ENCODE measurements at regions not wholly inside any gene's neighbourhood (a gene's known extent, or its start where the extent isn't known, plus 50 kb on each side); places are given as distances from the start of the nearest gene placed in this dataset.

DNA sequence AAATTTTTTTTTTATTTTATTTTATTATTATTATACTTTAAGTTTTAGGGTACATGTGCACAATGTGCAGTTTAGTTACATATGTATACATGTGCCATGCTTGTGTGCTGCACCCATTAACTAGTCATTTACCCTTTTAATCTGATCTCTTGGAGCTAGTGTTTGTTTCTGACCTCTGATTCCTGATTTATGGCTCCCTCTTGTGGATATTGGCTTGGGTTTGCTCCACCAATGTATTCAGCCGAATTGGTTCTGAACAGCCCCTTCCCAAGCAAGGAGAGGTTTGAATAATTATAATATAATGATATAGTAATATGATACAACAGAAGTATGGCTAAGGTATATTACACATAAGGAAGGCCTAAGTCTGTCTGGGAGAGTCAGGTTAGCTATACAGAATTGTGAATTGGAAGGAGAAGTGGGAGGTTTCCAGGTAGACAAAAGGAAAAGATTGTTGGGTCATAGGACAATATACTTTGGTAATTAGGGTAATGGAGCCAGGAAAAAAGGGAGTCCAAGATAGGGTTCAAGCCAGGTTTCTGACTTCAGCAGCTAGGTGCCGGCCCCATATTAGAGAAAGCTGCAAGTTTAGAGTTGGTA lies 53.1 kb upstream of the HMCN1 start:
- peaks cover 17 to 24% (median 22%) of the 10 kb centered on the region in 3 donors for H3K4me1 Mint-ChIP-seq
- Histone ChIP-seq H3K9me3 (ENCODE audit: low read length) (no peaks in the 10 kb centered on the region), H3K27me3 (ENCODE audit: insufficient read depth, low read length, poor library complexity, severe bottlenecking) (no peaks in the 10 kb centered on the region), H3K27ac (ENCODE audit: low read depth, low read length) (no peak overlapping the region), H3K4me1 (ENCODE audit: insufficient read depth, low read length) (peaks cover 15% of the 10 kb centered on the region), H3K4me3 (ENCODE audit: low read length) (no peak overlapping the region), H3K36me3 (ENCODE audit: insufficient read depth, low read length) (no peaks in the 10 kb centered on the region)
- H3K27me3 Mint-ChIP-seq = peaks cover 2 to 3% of the 10 kb centered on the region in 2 donors
- no peak overlapping the region for H3K27ac Mint-ChIP-seq
- CTCF ChIA-PET = interaction anchor here (0.8 to 2.9 kb wide), 22 partner anchors 11 to 876 kb away, joined by 3 to 14 read pairs (median 4); partner anchors contain the start of gene IVNS1ABP
- H3K36me3 Mint-ChIP-seq = peaks cover 0 to 3% (median 0%) of the 10 kb centered on the region in 3 donors
- H3K4me3 Mint-ChIP-seq = no peak overlapping the region
- no peaks in the 10 kb centered on the region for H3K9me3 Mint-ChIP-seq
- POLR2A ChIA-PET = interaction anchor here (3.0 kb wide), 1 partner anchor 364 kb away, joined by 15 read pairs; the partner anchor contains the start of gene IVNS1ABP
- peak in 2 of 5 donors; percentile 17 to 33 for DNase-seq

- H3K27ac ChIP-seq (ENCODE audit: low read depth, low read length) = no peak overlapping the region
- Mint-ChIP-seq H3K36me3 (peaks cover 0 to 3% (median 0%) of the 10 kb centered on the region in 3 donors), H3K27me3 (peaks cover 2 to 3% of the 10 kb centered on the region in 2 donors), H3K4me1 (peaks cover 17 to 25% (median 22%) of the 10 kb centered on the region in 3 donors), H3K27ac (peak overlapping the region in 4 of 8 donors; percentile 3 to 23 (median 20)), H3K4me3 (peak overlapping the region in 2 of 7 donors; percentile 13 to 20), H3K9me3 (no peaks in the 10 kb centered on the region)
- no peaks in the 10 kb centered on the region for H3K9me3 ChIP-seq (ENCODE audit: low read length)
- no peak for DNase-seq
- POLR2A ChIA-PET = interaction anchor here (3.0 kb wide), 1 partner anchor 364 kb away, joined by 15 read pairs; the partner anchor contains the start of gene IVNS1ABP
- H3K27me3 ChIP-seq (ENCODE audit: insufficient read depth, low read length, poor library complexity, severe bottlenecking) = no peaks in the 10 kb centered on the region
- CTCF ChIA-PET = interaction anchor here (0.8 to 2.9 kb wide), 20 partner anchors 10 to 875 kb away, joined by 3 to 14 read pairs (median 4); partner anchors contain the start of gene IVNS1ABP
- no peaks in the 10 kb centered on the region for H3K36me3 ChIP-seq (ENCODE audit: insufficient read depth, low read length)
- peaks cover 15% of the 10 kb centered on the region for H3K4me1 ChIP-seq (ENCODE audit: insufficient read depth, low read length)
- H3K4me3 ChIP-seq (ENCODE audit: low read length) = no peak overlapping the region
These were observed 53.7 kb upstream of the HMCN1 start for GRCh38 chr1:185680453-185680852.

DNA sequence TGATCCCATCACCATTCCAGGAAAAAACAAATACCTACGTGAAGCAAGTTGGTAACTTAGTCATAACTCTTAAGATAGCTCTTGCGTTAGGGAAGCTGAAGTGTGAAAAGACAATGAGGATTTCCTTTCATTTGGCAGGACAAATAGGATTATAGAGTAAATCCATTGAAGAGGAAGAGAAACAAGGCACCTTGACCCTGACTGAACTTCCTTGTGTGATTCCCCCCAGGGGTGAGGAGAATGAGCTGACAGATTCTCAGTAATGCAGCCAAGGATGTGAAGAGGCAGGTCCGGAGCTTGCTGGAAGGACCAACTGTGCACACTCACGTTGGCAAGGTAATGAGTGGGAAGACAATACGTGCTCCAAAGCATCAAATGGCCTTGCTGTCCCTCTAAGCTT lies 55.0 kb upstream of the HMCN1 start:
- H3K36me3 ChIP-seq (ENCODE audit: insufficient read depth, low read length) = no peaks in the 10 kb centered on the region
- no peaks in the 10 kb centered on the region for H3K9me3 ChIP-seq (ENCODE audit: low read length)
- POLR2A ChIA-PET = interaction anchor here (3.0 kb wide), 1 partner anchor 363 kb away, joined by 15 read pairs; the partner anchor contains the start of gene IVNS1ABP
- no peak overlapping the region for H3K4me3 ChIP-seq (ENCODE audit: low read length)
- H3K27ac ChIP-seq (ENCODE audit: low read depth, low read length) = no peak overlapping the region
- Mint-ChIP-seq H3K4me3 (no peak overlapping the region), H3K27me3 (peaks cover 0 to 2% of the 10 kb centered on the region in 2 donors), H3K9me3 (no peaks in the 10 kb centered on the region), H3K4me1 (peaks cover 27 to 38% (median 34%) of the 10 kb centered on the region in 3 donors), H3K36me3 (peaks cover 0 to 3% (median 0%) of the 10 kb centered on the region in 3 donors), H3K27ac (peak overlapping the region in 1 of 8 donors; percentile 71)
- H3K4me1 ChIP-seq (ENCODE audit: insufficient read depth, low read length) = peaks cover 22% of the 10 kb centered on the region
- CTCF ChIA-PET = interaction anchor here (0.8 to 1.3 kb wide), 5 partner anchors 26 to 873 kb away, joined by 3 to 4 read pairs (median 3); partner anchors contain the start of gene IVNS1ABP
- no peak for DNase-seq
- H3K27me3 ChIP-seq (ENCODE audit: insufficient read depth, low read length, poor library complexity, severe bottlenecking) = no peaks in the 10 kb centered on the region

DNA sequence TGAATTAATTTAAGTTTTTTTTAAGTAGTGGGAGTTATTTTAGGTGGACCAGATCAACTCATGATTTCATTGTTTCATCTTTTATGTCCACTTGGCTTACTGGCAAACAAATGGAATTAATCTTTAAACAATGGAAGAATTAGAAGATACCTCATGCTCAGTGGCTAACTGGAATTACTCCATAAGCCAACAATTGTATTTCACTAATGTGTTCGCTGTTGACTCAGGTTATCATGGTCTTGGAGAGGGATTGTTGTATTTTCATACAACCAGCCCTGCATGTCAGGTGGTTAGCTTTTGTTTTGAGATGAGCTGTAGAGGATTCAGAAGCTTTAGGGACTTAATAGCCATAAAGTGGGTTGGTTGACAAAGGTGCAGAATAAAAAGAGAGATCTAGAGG lies 57.2 kb upstream of the HMCN1 start:
- ChIA-PET CTCF (interaction anchor here (2.2 kb wide), 1 partner anchor 507 kb away, joined by 6 read pairs; no protein-coding TSS in a partner anchor), POLR2A (no interaction called here)
- no peak overlapping the region for H3K27ac Mint-ChIP-seq
- H3K4me3 Mint-ChIP-seq = no peak overlapping the region
- H3K27me3 Mint-ChIP-seq = peaks cover 0 to 2% of the 10 kb centered on the region in 2 donors
- DNase-seq = no peak
- Histone ChIP-seq H3K4me1 (ENCODE audit: insufficient read depth, low read length) (peaks cover 28% of the 10 kb centered on the region), H3K36me3 (ENCODE audit: insufficient read depth, low read length) (no peaks in the 10 kb centered on the region), H3K27me3 (ENCODE audit: insufficient read depth, low read length, poor library complexity, severe bottlenecking) (no peaks in the 10 kb centered on the region), H3K9me3 (ENCODE audit: low read length) (no peaks in the 10 kb centered on the region), H3K27ac (ENCODE audit: low read depth, low read length) (no peak overlapping the region), H3K4me3 (ENCODE audit: low read length) (no peak overlapping the region)
- H3K4me1 Mint-ChIP-seq = peaks cover 34 to 49% (median 47%) of the 10 kb centered on the region in 3 donors
- no peaks in the 10 kb centered on the region for H3K9me3 Mint-ChIP-seq
- peaks cover 0 to 3% (median 0%) of the 10 kb centered on the region in 3 donors for H3K36me3 Mint-ChIP-seq

- Histone ChIP-seq H3K9me3 (ENCODE audit: low read length) (no peaks in the 10 kb centered on the region), H3K27me3 (ENCODE audit: insufficient read depth, low read length, poor library complexity, severe bottlenecking) (no peaks in the 10 kb centered on the region), H3K27ac (ENCODE audit: low read depth, low read length) (no peak overlapping the region), H3K36me3 (ENCODE audit: insufficient read depth, low read length) (no peaks in the 10 kb centered on the region), H3K4me1 (ENCODE audit: insufficient read depth, low read length) (peaks cover 18% of the 10 kb centered on the region), H3K4me3 (ENCODE audit: low read length) (no peak overlapping the region)
- Mint-ChIP-seq H3K4me1 (peaks cover 25 to 42% (median 32%) of the 10 kb centered on the region in 3 donors), H3K27ac (peak overlapping the region in 4 of 8 donors; percentile 4 to 29 (median 10)), H3K27me3 (peaks cover 0 to 2% of the 10 kb centered on the region in 2 donors), H3K4me3 (peak overlapping the region in 5 of 7 donors; percentile 8 to 57 (median 38)), H3K36me3 (peaks cover 0 to 3% (median 0%) of the 10 kb centered on the region in 3 donors), H3K9me3 (no peaks in the 10 kb centered on the region)
- ChIA-PET POLR2A (interaction anchor here (0.6 to 1.2 kb wide), 3 partner anchors 356 to 1623 kb away, joined by 3 to 5 read pairs (median 4); partner anchors contain the start of genes IVNS1ABP and TSEN15), CTCF (interaction anchor here (0.7 to 1.7 kb wide), 3 partner anchors 19 to 357 kb away, joined by 3 to 10 read pairs (median 5); partner anchors contain the start of gene IVNS1ABP)
- DNase-seq = peak in 2 of 5 donors; percentile 2 to 32
These were observed 60.0 kb upstream of the HMCN1 start for GRCh38 chr1:185674201-185674600.

GRCh38 chr1:185672719-185673360 lies 61.4 kb upstream of the HMCN1 start:
- Mint-ChIP-seq H3K9me3 (no peaks in the 10 kb centered on the region), H3K27ac (no peak overlapping the region), H3K4me3 (no peak overlapping the region), H3K36me3 (peaks cover 0 to 3% (median 0%) of the 10 kb centered on the region in 3 donors), H3K4me1 (peaks cover 25 to 42% (median 32%) of the 10 kb centered on the region in 3 donors), H3K27me3 (no peaks in the 10 kb centered on the region)
- Histone ChIP-seq H3K27me3 (ENCODE audit: insufficient read depth, low read length, poor library complexity, severe bottlenecking) (no peaks in the 10 kb centered on the region), H3K4me3 (ENCODE audit: low read length) (no peak overlapping the region), H3K36me3 (ENCODE audit: insufficient read depth, low read length) (no peaks in the 10 kb centered on the region), H3K9me3 (ENCODE audit: low read length) (no peaks in the 10 kb centered on the region), H3K4me1 (ENCODE audit: insufficient read depth, low read length) (peaks cover 18% of the 10 kb centered on the region), H3K27ac (ENCODE audit: low read depth, low read length) (no peak overlapping the region)
- ChIA-PET CTCF (interaction anchor here (1.4 to 4.5 kb wide), 4 partner anchors 77 to 503 kb away, joined by 4 to 33 read pairs (median 8); partner anchors contain the start of gene IVNS1ABP), POLR2A (no interaction called here)
- no peak for DNase-seq

GRCh38 chr1:185670187-185670627 lies 64.0 kb upstream of the HMCN1 start:
- no peaks in the 10 kb centered on the region for H3K9me3 ChIP-seq (ENCODE audit: low read length)
- Mint-ChIP-seq H3K27me3 (no peaks in the 10 kb centered on the region), H3K9me3 (no peaks in the 10 kb centered on the region), H3K27ac (peak overlapping the region in 2 of 8 donors; percentile 12 to 28), H3K36me3 (no peaks in the 10 kb centered on the region), H3K4me1 (peaks cover 19 to 31% (median 23%) of the 10 kb centered on the region in 3 donors), H3K4me3 (no peak overlapping the region)
- no peaks in the 10 kb centered on the region for H3K27me3 ChIP-seq (ENCODE audit: insufficient read depth, low read length, poor library complexity, severe bottlenecking)
- no peak overlapping the region for H3K27ac ChIP-seq (ENCODE audit: low read depth, low read length)
- H3K4me3 ChIP-seq (ENCODE audit: low read length) = no peak overlapping the region
- DNase-seq = peak; percentile 19 to 68 (median 41)
- ChIA-PET POLR2A (no interaction called here), CTCF (interaction anchor here (0.9 to 4.5 kb wide), 18 partner anchors 11 to 431 kb away, joined by 3 to 33 read pairs (median 4); partner anchors contain the start of gene IVNS1ABP)
- H3K4me1 ChIP-seq (ENCODE audit: insufficient read depth, low read length) = peaks cover 13% of the 10 kb centered on the region
- H3K36me3 ChIP-seq (ENCODE audit: insufficient read depth, low read length) = no peaks in the 10 kb centered on the region
